C1 segment of cervical spinal cord (tissue), 14 donors: ENCODE measurements at regions not wholly inside any gene's neighbourhood (a gene's known extent, or its start where the extent isn't known, plus 50 kb on each side); places are given as distances from the start of the nearest gene placed in this dataset.
"Not testable (repeated sequence)": the region's sequence is repeated elsewhere in the genome, so short reads cannot be mapped to it uniquely, and the experiment has no call there.

Source experiments
- DNase-seq, 14 donors: peaks; one replicate each; lab custom pipeline; 2025; lab: John Stamatoyannopoulos, UW

GRCh38 chr6:145147981-145148749, 587.2 kb downstream of the EPM2A start:
- DNase-seq: no peak

- DNase-seq: no peak
Measured at GRCh38 chr6:145148776-145149175, 586.5 kb downstream of the EPM2A start.

- DNase-seq: no peak
Measured at GRCh38 chr6:145151624-145152023, 583.7 kb downstream of the EPM2A start.

GRCh38 chr6:145153495-145153894, 581.8 kb downstream of the EPM2A start:
- DNase-seq: no peak

GRCh38 chr6:145155411-145155810, 579.9 kb downstream of the EPM2A start:
- no peak for DNase-seq

- DNase-seq: no peak
Measured at GRCh38 chr6:145155873-145156782, 579.2 kb downstream of the EPM2A start.

GRCh38 chr6:145158636-145159035, 576.7 kb downstream of the EPM2A start:
- not testable (repeated sequence) for DNase-seq

- DNase-seq: no peak
Measured at GRCh38 chr6:145159921-145160320, 575.4 kb downstream of the EPM2A start.

- DNase-seq: no peak
Measured at GRCh38 chr6:145161501-145161900, 573.8 kb downstream of the EPM2A start.

- peak in 3 of 14 donors; percentile 2 to 25 (median 21) for DNase-seq
Measured at GRCh38 chr6:145169726-145170224, 565.5 kb downstream of the EPM2A start.

- DNase-seq: no peak
Measured at GRCh38 chr6:145175470-145175869, 559.9 kb downstream of the EPM2A start.

- DNase-seq: no peak
Measured at GRCh38 chr6:145178391-145178790, 556.9 kb downstream of the EPM2A start.

- no peak for DNase-seq
Measured at GRCh38 chr6:145187491-145188206, 547.7 kb downstream of the EPM2A start.

- DNase-seq: no peak
Measured at GRCh38 chr6:145189836-145190235, 545.5 kb downstream of the EPM2A start.

GRCh38 chr6:145194389-145194788, 540.9 kb downstream of the EPM2A start:
- no peak for DNase-seq

- no peak for DNase-seq
Measured at GRCh38 chr6:145199961-145200360, 535.4 kb downstream of the EPM2A start.

GRCh38 chr6:145204301-145204700, 531.0 kb downstream of the EPM2A start:
- DNase-seq: no peak

- DNase-seq: no peak
Measured at GRCh38 chr6:145206247-145206907, 528.9 kb downstream of the EPM2A start.

GRCh38 chr6:145208474-145208873, 526.8 kb downstream of the EPM2A start:
- DNase-seq: no peak

- DNase-seq: no peak
Measured at GRCh38 chr6:145209272-145209671, 526.0 kb downstream of the EPM2A start.

GRCh38 chr6:145212813-145213212, 522.5 kb downstream of the EPM2A start:
- no peak for DNase-seq
